IMR-90 (cell line): ENCODE measurements at regions not wholly inside any gene's neighbourhood (a gene's known extent, or its start where the extent isn't known, plus 50 kb on each side); places are given as distances from the start of the nearest gene placed in this dataset.

Source experiments
- ATAC-seq: fragments of 200-7000 bp; cut with Tn5 transposase; 2 replicates; pipeline ENCODE4 v1.9.1; 2020; ENCODE audit warnings: low read depth, mild to moderate bottlenecking, moderate library complexity
- BruUV-seq: library from RNA; stranded (reverse); fragments of 400-500 nt; replicated peaks from 2 replicates; lab custom pipeline; 2021; lab: Mats Ljungman, UMichigan
- CTCF ChIA-PET: fragments of 300-600 bp; formaldehyde crosslinking; extraction: SDS; loops from one replicate; lab custom pipeline; 2021; ENCODE audit warnings: antibody characterized with exemption; lab: Yijun Ruan, JAX
- POLR2A ChIA-PET: fragments of 300-600 bp; sonication (Branson Sonifier 250); formaldehyde crosslinking; loops from one replicate; lab custom pipeline; 2022; ENCODE audit warnings: antibody characterized with exemption; ENCODE audit not compliant: unreplicated experiment; lab: Charles Lee
- DNase-seq: peaks from one replicate; pipeline ENCODE4 v3.0.0; 2013
- H2AFZ ChIP-seq: replicated peaks from 2 replicates; pipeline ENCODE3; 2013; ENCODE audit warnings: low read length, mild to moderate bottlenecking; ENCODE audit not compliant: poor library complexity
- H2AK5ac ChIP-seq: 2 replicates; pipeline ENCODE4 v1.6.1; 2013; ENCODE audit warnings: low read depth, low read length, inconsistent platforms
- H2AK9ac ChIP-seq: replicated peaks from 2 replicates; pipeline ENCODE3; 2013; ENCODE audit warnings: mild to moderate bottlenecking, low read depth, low read length, moderate library complexity; ENCODE audit not compliant: poor library complexity
- H2BK120ac ChIP-seq: 2 replicates; pipeline ENCODE4 v1.6.1; 2013; ENCODE audit warnings: low read depth, low read length, inconsistent platforms
- H2BK15ac ChIP-seq: 3 replicates; pipeline ENCODE4 v1.6.1; 2013; ENCODE audit warnings: low read depth, low read length, inconsistent platforms
- H2BK20ac ChIP-seq: 2 replicates; pipeline ENCODE4 v1.6.1; 2013; ENCODE audit warnings: low read depth, mild to moderate bottlenecking, inconsistent platforms, low read length, moderate library complexity
- H2BK5ac ChIP-seq: 2 replicates; pipeline ENCODE4 v1.6.1; 2013; ENCODE audit warnings: mild to moderate bottlenecking, low read depth, low read length, inconsistent platforms; ENCODE audit not compliant: poor library complexity, severe bottlenecking
- H3K14ac ChIP-seq: replicated peaks from 2 replicates; pipeline ENCODE4 v1.6.1; 2013; ENCODE audit warnings: low read depth, low read length, inconsistent platforms
- H3K18ac ChIP-seq: 2 replicates; pipeline ENCODE4 v1.6.1; 2013; ENCODE audit warnings: low read depth, low read length, control low read depth
- H3K23ac ChIP-seq: 2 replicates; pipeline ENCODE4 v1.6.1; 2013; ENCODE audit warnings: low read depth, low read length, inconsistent platforms
- H3K27ac ChIP-seq: 2 replicates; pipeline ENCODE4 v1.5.1; 2013; ENCODE audit warnings: mild to moderate bottlenecking, control low read depth, low read length; ENCODE audit not compliant: insufficient read depth
- H3K27me3 ChIP-seq: 2 replicates; pipeline ENCODE4 v1.6.1; 2013; ENCODE audit warnings: low read length; ENCODE audit not compliant: control insufficient read depth, insufficient read depth
- H3K36me3 ChIP-seq: 2 replicates; pipeline ENCODE4 v1.6.1; 2013; ENCODE audit warnings: low read length, mixed read lengths; ENCODE audit not compliant: control insufficient read depth, insufficient read depth
- H3K4ac ChIP-seq: 2 replicates; pipeline ENCODE4 v1.6.1; 2013; ENCODE audit warnings: low read depth, low read length, inconsistent platforms
- H3K4me1 ChIP-seq: 2 replicates; pipeline ENCODE4 v1.6.1; 2013; ENCODE audit warnings: low read length, mixed read lengths; ENCODE audit not compliant: control insufficient read depth, insufficient read depth
- H3K4me2 ChIP-seq: 2 replicates; pipeline ENCODE4 v1.6.1; 2013; ENCODE audit warnings: low read depth, mild to moderate bottlenecking, control low read depth, low read length, moderate library complexity
- H3K4me3 ChIP-seq: 2 replicates; pipeline ENCODE4 v1.5.1; 2013; ENCODE audit warnings: low read depth, mild to moderate bottlenecking, control low read depth, low read length, moderate library complexity; ENCODE audit not compliant: insufficient read depth
- H3K56ac ChIP-seq: 2 replicates; pipeline ENCODE4 v1.6.1; 2013; ENCODE audit warnings: low read length, inconsistent platforms; ENCODE audit not compliant: insufficient read depth; ENCODE audit errors: extremely low read depth
- H3K79me1 ChIP-seq, 2 experiments: 2 replicates each; pipeline ENCODE4 v1.6.1; 2013; ENCODE audit warnings: low read length in 2 of 2, inconsistent platforms in 1 of 2, low read depth in 1 of 2
- H3K9ac ChIP-seq: 2 replicates; pipeline ENCODE4 v1.6.1; 2013; ENCODE audit warnings: low read depth, low read length, control low read depth
- H3K9me1 ChIP-seq: 2 replicates; pipeline ENCODE4 v1.6.1; 2013; ENCODE audit warnings: low read length, inconsistent platforms; ENCODE audit not compliant: insufficient read depth
- H3K9me3 ChIP-seq: 2 replicates; pipeline ENCODE4 v1.6.1; 2013; ENCODE audit warnings: low read length; ENCODE audit not compliant: control insufficient read depth, insufficient read depth
- H4K20me1 ChIP-seq: 2 replicates; pipeline ENCODE4 v1.6.1; 2013; ENCODE audit warnings: low read length, inconsistent platforms; ENCODE audit not compliant: insufficient read depth
- H4K5ac ChIP-seq: 2 replicates; pipeline ENCODE4 v1.6.1; 2013; ENCODE audit warnings: mild to moderate bottlenecking, low read depth, low read length, control low read depth
- H4K8ac ChIP-seq, 2 experiments: 2 replicates each; pipeline ENCODE4 v1.6.1; 2013; ENCODE audit warnings: low read depth in 2 of 2, low read length in 2 of 2, control low read depth in 1 of 2, inconsistent platforms in 1 of 2
- H4K91ac ChIP-seq: 2 replicates; pipeline ENCODE4 v1.6.1; 2013; ENCODE audit warnings: low read depth, low read length, inconsistent platforms; ENCODE audit not compliant: insufficient read depth
- BHLHE40 ChIP-seq: fragments of 150-350 bp; IDR thresholded peaks from 2 replicates; pipeline ENCODE4 v1.6.1; 2016; ENCODE audit warnings: mild to moderate bottlenecking, low read depth, low read length
- MAFK ChIP-seq: IDR thresholded peaks from 2 replicates; pipeline ENCODE4 v1.6.1; 2012; ENCODE audit warnings: low read depth, low read length, improper control_type of control experiment
- MAZ ChIP-seq: IDR thresholded peaks from 2 replicates; pipeline ENCODE4 v1.6.1; 2012; ENCODE audit warnings: low read depth, mild to moderate bottlenecking, low read length, improper control_type of control experiment, moderate library complexity, borderline replicate concordance
- MXI1 ChIP-seq: IDR thresholded peaks from 2 replicates; pipeline ENCODE4 v1.6.1; 2012; ENCODE audit warnings: low read depth, mild to moderate bottlenecking, low read length, moderate library complexity, borderline replicate concordance
- NFE2L2 ChIP-seq: fragments of 150-350 bp; IDR thresholded peaks from 2 replicates; pipeline ENCODE4 v1.6.1; 2016; ENCODE audit warnings: low read depth, mild to moderate bottlenecking, low read length
- RAD21 ChIP-seq: IDR thresholded peaks from 2 replicates; pipeline ENCODE4 v1.6.1; 2012; ENCODE audit warnings: low read length, improper control_type of control experiment
- RCOR1 ChIP-seq: IDR thresholded peaks from 2 replicates; pipeline ENCODE4 v1.6.1; 2012; ENCODE audit warnings: mild to moderate bottlenecking, low read length, improper control_type of control experiment; ENCODE audit not compliant: insufficient replicate concordance
- SMC3 ChIP-seq: fragments of 150-350 bp; IDR thresholded peaks from 2 replicates; pipeline ENCODE4 v1.6.1; 2016; ENCODE audit warnings: low read depth, mild to moderate bottlenecking, antibody characterized with exemption, low read length, moderate library complexity
- WGBS, 2 experiments: methylation state at CpG; one replicate each; pipeline versions ENCODE4 v1.1.5 to v1.1.7; 2013; ENCODE audit warnings: missing lambda C conversion rate in 2 of 2; ENCODE audit not compliant: insufficient read length in 1 of 2; ENCODE audit errors: extremely low coverage in 2 of 2; 5-methylcytosine and 5-hydroxymethylcytosine counted together
- dilution Hi-C: fragments of 300-500 bp; cut with HindIII; formaldehyde crosslinking; loops from one replicate; pipeline ENCODE4 v1.14.3; 2018; ENCODE audit warnings: low sequenced_read_pairs; ENCODE audit not compliant: unreplicated experiment
- in situ Hi-C: fragments of 300-500 bp; cut with MboI; formaldehyde crosslinking; loops from 3 replicates; pipeline ENCODE4 v1.14.3; 2019; ENCODE audit warnings: low sequenced_read_pairs, inconsistent platforms, mixed read lengths
- intact Hi-C: fragments of 100-400 bp; cut with micrococcal nuclease; formaldehyde crosslinking; loops from 2 replicates; pipeline ENCODE4 v1.10.0; 2022
- TF ChIP-seq, protein P1 (sequence below): fragments of 150-350 bp; IDR thresholded peaks from 2 replicates; pipeline ENCODE4 v1.6.1; 2017; ENCODE audit warnings: mild to moderate bottlenecking, antibody characterized with exemption, low read length, low read depth

DNA sequence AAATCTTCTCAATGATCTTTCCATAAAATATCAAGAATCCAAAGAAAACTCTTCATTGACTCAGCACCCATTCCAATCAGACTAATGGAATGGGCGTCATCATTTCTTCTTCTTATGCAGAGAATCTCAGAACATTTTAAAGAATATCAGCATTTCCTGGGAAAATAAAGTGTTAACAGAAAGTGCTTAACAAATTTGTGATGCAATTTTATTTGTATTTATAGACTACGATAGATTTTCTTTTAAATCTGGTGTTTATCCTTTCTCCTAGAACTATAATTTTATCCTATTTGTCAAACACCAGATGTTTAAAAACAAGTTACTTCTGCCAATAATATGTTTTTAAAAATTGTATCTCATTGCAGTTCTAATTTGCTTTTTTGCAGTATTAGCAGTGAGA, 330.7 kb downstream of the COL12A1 start:
- Histone ChIP-seq H3K18ac (no peak overlapping the region), H2BK5ac (no peak overlapping the region), H4K20me1 (no peaks in the 10 kb centered on the region), H3K36me3 (no peaks in the 10 kb centered on the region), H2BK20ac (no peak overlapping the region), H3K4me1 (peaks cover 10% of the 10 kb centered on the region), H3K4me2 (no peak overlapping the region), H4K5ac (no peak overlapping the region), H2AFZ (no peak overlapping the region), H3K9ac (no peak overlapping the region), H3K4ac (no peak overlapping the region), H3K4me3 (no peak overlapping the region), H2BK15ac (no peak overlapping the region), H3K14ac (no peak overlapping the region), H4K91ac (no peak overlapping the region), H2BK120ac (no peak overlapping the region), H3K27ac (no peak overlapping the region), H3K9me1 (peaks cover 6% of the 10 kb centered on the region), H2AK9ac (no peak overlapping the region), H2AK5ac (no peak overlapping the region), H3K56ac (no peak overlapping the region), H3K23ac (no peak overlapping the region), H3K79me1 (no peaks in the 10 kb centered on the region), H3K9me3 (no peaks in the 10 kb centered on the region), H4K8ac (no peak overlapping the region), H3K27me3 (no peaks in the 10 kb centered on the region)
- TF ChIP-seq RCOR1 (no peak), MXI1 (no peak), SMC3 (no peak), NFE2L2 (no peak), MAZ (no peak), BHLHE40 (no peak), MAFK (no peak), RAD21 (no peak)
- TF ChIP-seq, protein P1, sequence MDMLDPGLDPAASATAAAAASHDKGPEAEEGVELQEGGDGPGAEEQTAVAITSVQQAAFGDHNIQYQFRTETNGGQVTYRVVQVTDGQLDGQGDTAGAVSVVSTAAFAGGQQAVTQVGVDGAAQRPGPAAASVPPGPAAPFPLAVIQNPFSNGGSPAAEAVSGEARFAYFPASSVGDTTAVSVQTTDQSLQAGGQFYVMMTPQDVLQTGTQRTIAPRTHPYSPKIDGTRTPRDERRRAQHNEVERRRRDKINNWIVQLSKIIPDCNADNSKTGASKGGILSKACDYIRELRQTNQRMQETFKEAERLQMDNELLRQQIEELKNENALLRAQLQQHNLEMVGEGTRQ: no peak
- WGBS, 2 experiments: no CpG with 5 or more reads among the region's 2 CpGs
- in situ Hi-C loops (no loop called here), intact Hi-C loops (no loop called here), dilution Hi-C loops (no loop called here)
- POLR2A ChIA-PET: no interaction called here
- DNase-seq (no peak), ATAC-seq (no peak)
- CTCF ChIA-PET: interaction anchor here (0.6 to 1.2 kb wide), 2 partner anchors 14 to 130 kb away, joined by 4 to 13 read pairs; no protein-coding TSS in a partner anchor
- BruUV-seq: no TSS peak
